GM12878 (cell line): ENCODE measurements at regions not wholly inside any gene's neighbourhood (a gene's known extent, or its start where the extent isn't known, plus 50 kb on each side); places are given as distances from the start of the nearest gene placed in this dataset.

Experiments
- ATAC-seq: fragments of 200-7000 bp; cut with Tn5 transposase; 3 replicates; pipeline ENCODE4 v1.9.1; 2020; ENCODE audit warnings: mild to moderate bottlenecking, moderate library complexity
- BruUV-seq: library from RNA; stranded (reverse); fragments of 400-500 nt; replicated peaks from 2 replicates; lab custom pipeline; 2021; lab: Mats Ljungman, UMichigan
- CTCF ChIA-PET: fragments of 300-600 bp; sonication (Branson Sonifier 250); formaldehyde crosslinking; extraction: SDS; loops from one replicate; lab custom pipeline; 2021; ENCODE audit warnings: inconsistent platforms; lab: Yijun Ruan, JAX
- POLR2A ChIA-PET: fragments of 350-600 bp; formaldehyde crosslinking; extraction: SDS; loops from one replicate; lab custom pipeline; 2021; ENCODE audit warnings: inconsistent platforms; lab: Charles Lee
- RAD21 ChIA-PET: fragments of 300-600 bp; sonication (Branson Sonifier 250); formaldehyde crosslinking; loops from one replicate; lab custom pipeline; 2023; ENCODE audit warnings: antibody characterized with exemption; ENCODE audit not compliant: unreplicated experiment; lab: Charles Lee
- SMC1A ChIA-PET: fragments of 300-600 bp; sonication (Branson Sonifier 250); formaldehyde crosslinking; loops from one replicate; lab custom pipeline; 2023; ENCODE audit not compliant: unreplicated experiment, uncharacterized antibody; lab: Charles Lee
- DNase-seq: peaks from one replicate; pipeline ENCODE4 v3.0.0-alpha.2; 2011; ENCODE audit warnings: low read depth, low spot score
- FAIRE-seq: peaks from 3 replicates; lab custom pipeline; 2011; peaks lifted over from hg19 to GRCh38; lab: Jason Lieb, UNC
- H2AFZ ChIP-seq: 2 replicates; pipeline ENCODE4 v1.6.0; 2011; ENCODE audit warnings: low read depth, low read length, control low read depth; ENCODE audit not compliant: control insufficient read depth
- H3K27ac ChIP-seq: 2 replicates; pipeline ENCODE4 v1.5.1; 2011; ENCODE audit warnings: control low read depth; ENCODE audit not compliant: control insufficient read depth, insufficient read depth
- H3K27me3 ChIP-seq, 2 experiments: replicated peaks in 1 of 2; 2 replicates each; pipeline versions ENCODE4 v1.6.0 to v1.6.1; 2011; ENCODE audit warnings: low read length in 1 of 2; ENCODE audit not compliant: control insufficient read depth in 2 of 2, insufficient read depth in 2 of 2
- H3K36me3 ChIP-seq, 2 experiments: 2 replicates each; pipeline ENCODE4 v1.5.1; 2011; ENCODE audit warnings: low read length in 1 of 2; ENCODE audit not compliant: control insufficient read depth in 2 of 2, insufficient read depth in 2 of 2
- H3K4me1 ChIP-seq: 2 replicates; pipeline ENCODE4 v1.6.1; 2011; ENCODE audit warnings: mild to moderate bottlenecking, low read length, moderate library complexity, mixed read lengths; ENCODE audit not compliant: control insufficient read depth, insufficient read depth
- H3K4me2 ChIP-seq: 2 replicates; pipeline ENCODE4 v1.6.0; 2011; ENCODE audit warnings: control low read depth; ENCODE audit not compliant: control insufficient read depth, insufficient read depth
- H3K4me3 ChIP-seq: fragments of 200-600 bp; sonication (generic); 2 replicates; pipeline ENCODE4 v1.5.1; 2016
- H3K79me2 ChIP-seq: 2 replicates; pipeline ENCODE4 v1.6.0; 2011; ENCODE audit warnings: low read length; ENCODE audit not compliant: control insufficient read depth, insufficient read depth
- H3K9ac ChIP-seq: 2 replicates; pipeline ENCODE4 v1.8.0; 2011; ENCODE audit warnings: low read length, control low read depth, mixed read lengths; ENCODE audit not compliant: control insufficient read depth, insufficient read depth
- H3K9me3 ChIP-seq: replicated peaks from 3 replicates; pipeline ENCODE4 v1.5.1; 2011; ENCODE audit warnings: mild to moderate bottlenecking, low read length; ENCODE audit not compliant: control insufficient read depth, insufficient read depth
- H4K20me1 ChIP-seq: 2 replicates; pipeline ENCODE4 v1.6.0; 2011; ENCODE audit not compliant: control insufficient read depth, insufficient read depth
- DPF2 ChIP-seq: fragments of 450-650 bp; IDR thresholded peaks from 2 replicates; pipeline ENCODE4 v1.6.1; 2017; ENCODE audit warnings: mild to moderate bottlenecking
- HDAC2 ChIP-seq: fragments of 200-600 bp; sonication (generic); IDR thresholded peaks from 2 replicates; pipeline ENCODE4 v1.6.1; 2017
- HDAC6 ChIP-seq: fragments of 200-600 bp; sonication (generic); IDR thresholded peaks from one replicate; pipeline ENCODE4 v1.8.0; 2017; ENCODE audit warnings: antibody characterized with exemption; ENCODE audit not compliant: unreplicated experiment
- POLR2AphosphoS5 ChIP-seq: IDR thresholded peaks from 2 replicates; pipeline ENCODE4 v1.6.1; 2011; ENCODE audit warnings: mild to moderate bottlenecking, low read length, inconsistent platforms
- TARDBP ChIP-seq: IDR thresholded peaks from 2 replicates; pipeline ENCODE4 v1.6.1; 2016; ENCODE audit warnings: borderline replicate concordance
- ZNF384 ChIP-seq: IDR thresholded peaks from 2 replicates; pipeline ENCODE4 v1.6.1; 2012; ENCODE audit warnings: low read depth, mild to moderate bottlenecking, low read length, improper control_type of control experiment, borderline replicate concordance
- WGBS: methylation state at CpG from one replicate; pipeline ENCODE4 v1.1.6; 2016; ENCODE audit warnings: low lambda C conversion rate; ENCODE audit not compliant: insufficient replicate concordance, insufficient coverage; ENCODE audit errors: missing lambda C conversion rate; 5-methylcytosine and 5-hydroxymethylcytosine counted together
- in situ Hi-C: fragments of 300-500 bp; cut with MboI; formaldehyde crosslinking; loops from 9 replicates; pipeline ENCODE4 v1.14.3; 2018; ENCODE audit warnings: mixed read lengths
- intact Hi-C: fragments of 100-400 bp; cut with micrococcal nuclease; formaldehyde crosslinking; loops from one replicate; pipeline ENCODE4 v1.14.2; 2022; ENCODE audit not compliant: unreplicated experiment
- TF ChIP-seq, protein P1 (sequence below): fragments of 450-650 bp; IDR thresholded peaks from 2 replicates; pipeline ENCODE4 v1.6.1; 2017; ENCODE audit warnings: mild to moderate bottlenecking, low read depth, inconsistent platforms; ENCODE audit not compliant: poor library complexity, severe bottlenecking
- TF ChIP-seq, protein P2 (sequence below), 3 experiments: IDR thresholded peaks in 2 of 3; conservative IDR thresholded peaks in 1 of 3; 2 replicates each; pipeline ENCODE4 v1.5.1; 2011; ENCODE audit warnings: low read depth in 3 of 3, low read length in 3 of 3, mild to moderate bottlenecking in 3 of 3, control low read depth in 2 of 3, moderate library complexity in 2 of 3, inconsistent platforms in 1 of 3, mixed read lengths in 1 of 3; ENCODE audit not compliant: control insufficient read depth in 2 of 3, insufficient read depth in 1 of 3; ENCODE audit errors: extremely low read depth in 1 of 3

DNA sequence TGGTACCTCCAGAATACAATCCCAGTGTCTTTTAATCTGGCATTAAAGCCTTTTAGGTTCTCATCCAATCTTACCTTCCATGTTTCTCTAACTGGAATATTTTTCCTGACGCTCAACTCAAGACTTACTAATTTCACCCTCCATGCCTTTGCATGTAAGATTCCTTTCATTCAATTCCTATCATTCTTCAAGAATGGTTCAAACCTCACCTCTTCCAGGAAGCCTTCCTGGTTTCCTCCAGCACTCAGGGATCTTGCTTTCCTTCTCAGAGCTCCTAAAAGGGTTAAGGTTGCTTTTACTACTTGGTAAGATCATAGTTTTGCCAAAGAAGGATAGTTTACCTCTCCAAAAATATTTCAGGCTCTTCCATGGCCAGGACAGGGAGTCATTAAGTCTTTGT, 91.2 kb upstream of the CACNA1E start:
- TF ChIP-seq HDAC6 (no peak), ZNF384 (no peak), HDAC2 (no peak), TARDBP (no peak), POLR2AphosphoS5 (no peak), DPF2 (no peak)
- TF ChIP-seq, protein P1, sequence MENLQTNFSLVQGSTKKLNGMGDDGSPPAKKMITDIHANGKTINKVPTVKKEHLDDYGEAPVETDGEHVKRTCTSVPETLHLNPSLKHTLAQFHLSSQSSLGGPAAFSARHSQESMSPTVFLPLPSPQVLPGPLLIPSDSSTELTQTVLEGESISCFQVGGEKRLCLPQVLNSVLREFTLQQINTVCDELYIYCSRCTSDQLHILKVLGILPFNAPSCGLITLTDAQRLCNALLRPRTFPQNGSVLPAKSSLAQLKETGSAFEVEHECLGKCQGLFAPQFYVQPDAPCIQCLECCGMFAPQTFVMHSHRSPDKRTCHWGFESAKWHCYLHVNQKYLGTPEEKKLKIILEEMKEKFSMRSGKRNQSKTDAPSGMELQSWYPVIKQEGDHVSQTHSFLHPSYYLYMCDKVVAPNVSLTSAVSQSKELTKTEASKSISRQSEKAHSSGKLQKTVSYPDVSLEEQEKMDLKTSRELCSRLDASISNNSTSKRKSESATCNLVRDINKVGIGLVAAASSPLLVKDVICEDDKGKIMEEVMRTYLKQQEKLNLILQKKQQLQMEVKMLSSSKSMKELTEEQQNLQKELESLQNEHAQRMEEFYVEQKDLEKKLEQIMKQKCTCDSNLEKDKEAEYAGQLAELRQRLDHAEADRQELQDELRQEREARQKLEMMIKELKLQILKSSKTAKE, result no peak
- TF ChIP-seq, protein P2, sequence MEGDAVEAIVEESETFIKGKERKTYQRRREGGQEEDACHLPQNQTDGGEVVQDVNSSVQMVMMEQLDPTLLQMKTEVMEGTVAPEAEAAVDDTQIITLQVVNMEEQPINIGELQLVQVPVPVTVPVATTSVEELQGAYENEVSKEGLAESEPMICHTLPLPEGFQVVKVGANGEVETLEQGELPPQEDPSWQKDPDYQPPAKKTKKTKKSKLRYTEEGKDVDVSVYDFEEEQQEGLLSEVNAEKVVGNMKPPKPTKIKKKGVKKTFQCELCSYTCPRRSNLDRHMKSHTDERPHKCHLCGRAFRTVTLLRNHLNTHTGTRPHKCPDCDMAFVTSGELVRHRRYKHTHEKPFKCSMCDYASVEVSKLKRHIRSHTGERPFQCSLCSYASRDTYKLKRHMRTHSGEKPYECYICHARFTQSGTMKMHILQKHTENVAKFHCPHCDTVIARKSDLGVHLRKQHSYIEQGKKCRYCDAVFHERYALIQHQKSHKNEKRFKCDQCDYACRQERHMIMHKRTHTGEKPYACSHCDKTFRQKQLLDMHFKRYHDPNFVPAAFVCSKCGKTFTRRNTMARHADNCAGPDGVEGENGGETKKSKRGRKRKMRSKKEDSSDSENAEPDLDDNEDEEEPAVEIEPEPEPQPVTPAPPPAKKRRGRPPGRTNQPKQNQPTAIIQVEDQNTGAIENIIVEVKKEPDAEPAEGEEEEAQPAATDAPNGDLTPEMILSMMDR (IDR thresholded peaks at IDR 0.05 in 2 of 3, conservative IDR thresholded peaks at IDR 0.05 in 1 of 3; ENCODE audit: control insufficient read depth in 2 of 3, extremely low read depth in 1 of 3, insufficient read depth in 1 of 3, low read depth in 3 of 3, low read length in 3 of 3), result no peak
- no peak for FAIRE-seq
- no peaks in the 10 kb centered on the region for H4K20me1 ChIP-seq
- no peaks in the 10 kb centered on the region; a peak in 1 of 4 replicates for H3K27me3 ChIP-seq
- RAD21 ChIA-PET, result no interaction called here
- CTCF ChIA-PET, result interaction anchor here (0.6 to 1.3 kb wide), 2 partner anchors 11 to 33 kb away, joined by 3 to 8 read pairs; no protein-coding TSS in a partner anchor
- H3K4me1 ChIP-seq, result no peaks in the 10 kb centered on the region; the same call in 1 of the 2 replicates
- no TSS peak for BruUV-seq
- H3K27ac ChIP-seq, result no peak overlapping the region
- WGBS, result 95% methylated on average over 1 of the region's 1 CpG
- ATAC-seq, result no peak
- intact Hi-C loops (no loop called here), in situ Hi-C loops (no loop called here)
- H3K4me3 ChIP-seq, result no peak overlapping the region
- DNase-seq, result no peak
- H3K4me2 ChIP-seq, result no peak overlapping the region
- H3K9ac ChIP-seq, result no peak overlapping the region
- no peaks in the 10 kb centered on the region for H3K36me3 ChIP-seq
- H3K79me2 ChIP-seq, result no peaks in the 10 kb centered on the region
- H2AFZ ChIP-seq, result no peak overlapping the region
- POLR2A ChIA-PET, result no interaction called here
- H3K9me3 ChIP-seq, result no peaks in the 10 kb centered on the region
- SMC1A ChIA-PET, result interaction anchor here (0.8 kb wide), 2 partner anchors 9 to 86 kb away, joined by 3 read pairs; no protein-coding TSS in a partner anchor
